ENCODE measurements at regions not wholly inside any gene's neighbourhood (a gene's known extent, or its start where the extent isn't known, plus 50 kb on each side); places are given as distances from the start of the nearest gene placed in this dataset.

DNA sequence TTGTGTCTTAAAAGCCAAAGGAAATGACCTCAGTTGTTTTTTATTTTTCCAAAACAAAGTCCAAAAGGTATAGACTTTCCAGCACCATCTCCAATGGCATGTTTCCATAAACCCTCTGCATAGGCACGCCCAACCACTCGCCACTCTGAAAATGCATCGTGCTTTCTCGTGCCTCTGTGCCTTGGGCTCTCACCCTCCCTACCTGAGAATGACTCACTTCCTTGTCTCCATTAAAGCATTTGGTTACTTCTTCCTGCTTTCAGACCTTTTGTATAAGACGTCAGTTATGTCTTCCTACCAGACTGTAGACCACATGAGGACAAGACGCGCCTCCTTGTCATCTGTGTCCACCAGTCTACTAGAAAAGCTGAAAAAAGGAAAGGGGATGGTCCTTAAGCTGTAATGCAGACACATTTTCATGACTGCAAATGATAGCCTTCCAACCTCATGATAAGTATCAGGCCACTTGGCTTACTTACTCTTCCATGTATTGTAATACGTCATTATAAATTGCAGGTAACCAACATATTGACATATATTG is 61.2 kb upstream of the CDYL start:
- H3K27ac ChIP-seq: no peak overlapping the region
- ATAC-seq: no peak
- intact Hi-C loops (cut with DNase I): no loop called here
- no peak for TF ChIP-seq CTCF (IDR thresholded peaks at IDR 0.05)
- no peaks in the 10 kb centered on the region for H3K27me3 ChIP-seq (ENCODE audit: low read depth)
- no peak overlapping the region for H3K4me3 ChIP-seq
- no peaks in the 10 kb centered on the region for H3K36me3 ChIP-seq
- no peaks in the 10 kb centered on the region for H3K4me1 ChIP-seq
- H3K9me3 ChIP-seq: no peaks in the 10 kb centered on the region
- no peak for DNase-seq

DNA sequence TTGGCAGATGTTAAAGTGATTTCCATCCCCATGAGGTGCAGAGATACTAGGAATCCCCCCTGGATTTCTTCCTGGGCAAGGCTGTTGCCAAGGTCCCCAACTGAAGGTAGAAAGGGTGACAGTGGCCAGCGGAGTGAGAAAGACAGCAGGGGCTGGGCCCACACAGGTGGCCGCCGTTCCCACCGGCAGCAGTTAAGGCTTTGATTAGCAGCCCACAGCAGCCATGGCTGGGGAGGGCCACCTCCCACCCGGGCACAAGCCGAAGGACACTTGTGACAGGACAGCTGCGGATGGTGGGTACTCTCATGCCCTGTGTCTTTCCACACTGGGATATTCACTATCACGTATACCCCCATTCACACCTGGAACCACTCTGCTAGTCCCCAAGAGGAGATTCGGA is 63.9 kb upstream of the CDYL start:
- Histone ChIP-seq H3K36me3 (no peaks in the 10 kb centered on the region), H3K27ac (no peak overlapping the region), H3K4me1 (no peaks in the 10 kb centered on the region), H3K4me3 (no peak overlapping the region), H3K9me3 (no peaks in the 10 kb centered on the region), H3K27me3 (ENCODE audit: low read depth) (no peaks in the 10 kb centered on the region)
- DNase-seq: no peak
- no peak for TF ChIP-seq CTCF (IDR thresholded peaks at IDR 0.05)
- no peak for ATAC-seq
- intact Hi-C loops (cut with DNase I): no loop called here

DNA sequence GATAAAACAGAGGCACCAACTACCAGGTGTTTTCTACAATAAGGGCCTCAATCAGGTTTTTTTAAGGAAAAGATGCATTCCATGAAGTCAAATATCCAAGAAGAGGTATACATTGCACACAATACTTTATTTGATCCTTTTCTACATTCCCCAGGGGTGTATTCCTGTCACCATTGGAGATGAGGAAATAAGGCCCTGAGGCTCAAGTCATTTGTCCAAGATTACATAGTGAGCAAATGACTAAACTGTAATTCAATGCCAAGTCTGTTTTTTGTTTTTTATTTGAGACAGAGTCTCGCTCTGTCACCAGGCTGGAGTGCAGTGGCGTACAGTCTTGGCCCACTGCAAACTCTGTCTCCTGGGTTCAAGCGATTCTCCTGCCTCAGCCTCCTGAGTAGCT is 69.2 kb upstream of the CDYL start:
- H3K36me3 ChIP-seq: no peaks in the 10 kb centered on the region
- intact Hi-C loops (cut with DNase I): no loop called here
- TF ChIP-seq CTCF (IDR thresholded peaks at IDR 0.05): no peak
- no peak overlapping the region for H3K4me3 ChIP-seq
- no peaks in the 10 kb centered on the region for H3K9me3 ChIP-seq
- no peak overlapping the region for H3K27ac ChIP-seq
- ATAC-seq (no peak), DNase-seq (no peak)
- H3K4me1 ChIP-seq: no peaks in the 10 kb centered on the region
- no peaks in the 10 kb centered on the region for H3K27me3 ChIP-seq (ENCODE audit: low read depth)

- TF ChIP-seq CTCF (IDR thresholded peaks at IDR 0.05): no peak
- ATAC-seq (no peak), DNase-seq (no peak)
- intact Hi-C loops (cut with DNase I): no loop called here
- Histone ChIP-seq H3K4me3 (no peak overlapping the region), H3K27ac (no peak overlapping the region), H3K27me3 (ENCODE audit: low read depth) (no peaks in the 10 kb centered on the region), H3K4me1 (no peaks in the 10 kb centered on the region), H3K36me3 (no peaks in the 10 kb centered on the region), H3K9me3 (no peaks in the 10 kb centered on the region)
These were observed 70.4 kb upstream of the CDYL start for GRCh38 chr6:4705809-4706208.

DNA sequence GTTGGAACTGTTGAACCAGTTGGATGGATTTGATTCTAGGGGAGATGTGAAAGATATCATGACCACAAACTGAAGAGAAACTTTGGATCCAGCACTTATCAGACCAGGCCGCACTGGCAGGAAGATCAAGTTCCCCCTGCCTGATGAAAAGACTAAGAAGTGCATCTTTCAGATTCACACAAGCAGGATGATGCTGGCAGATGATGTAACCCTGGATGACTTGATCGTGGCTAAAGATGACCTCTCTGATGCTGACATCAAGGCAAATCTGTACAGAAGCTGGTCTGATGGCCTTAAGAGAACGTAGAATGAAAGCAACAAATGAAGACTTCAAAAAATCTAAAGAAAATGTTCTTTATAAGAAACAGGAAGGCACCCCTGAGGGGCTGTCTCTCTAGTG is 72.8 kb upstream of the CDYL start:
- intact Hi-C loops (cut with DNase I): no loop called here
- H3K27me3 ChIP-seq (ENCODE audit: low read depth): no peaks in the 10 kb centered on the region
- H3K4me3 ChIP-seq: no peak overlapping the region
- H3K4me1 ChIP-seq: no peaks in the 10 kb centered on the region
- H3K36me3 ChIP-seq: no peaks in the 10 kb centered on the region
- TF ChIP-seq CTCF (IDR thresholded peaks at IDR 0.05): no peak
- ATAC-seq (no peak), DNase-seq (no peak)
- H3K27ac ChIP-seq: no peak overlapping the region
- H3K9me3 ChIP-seq: no peaks in the 10 kb centered on the region
